T-helper 2 cell (primary cell): ENCODE measurements at regions not wholly inside any gene's neighbourhood (a gene's known extent, or its start where the extent isn't known, plus 50 kb on each side); places are given as distances from the start of the nearest gene placed in this dataset.
A peak's percentile ranks its signal among the peaks of the same experiment; 100 is the strongest.
"Not testable (repeated sequence)": the region's sequence is repeated elsewhere in the genome, so short reads cannot be mapped to it uniquely, and the experiment has no call there.

Experiments used
- DNase-seq, 5 experiments: peaks; one replicate each; pipeline versions ENCODE4 v3.0.0 to v3.0.0-alpha.2; 2012 to 2022

DNA sequence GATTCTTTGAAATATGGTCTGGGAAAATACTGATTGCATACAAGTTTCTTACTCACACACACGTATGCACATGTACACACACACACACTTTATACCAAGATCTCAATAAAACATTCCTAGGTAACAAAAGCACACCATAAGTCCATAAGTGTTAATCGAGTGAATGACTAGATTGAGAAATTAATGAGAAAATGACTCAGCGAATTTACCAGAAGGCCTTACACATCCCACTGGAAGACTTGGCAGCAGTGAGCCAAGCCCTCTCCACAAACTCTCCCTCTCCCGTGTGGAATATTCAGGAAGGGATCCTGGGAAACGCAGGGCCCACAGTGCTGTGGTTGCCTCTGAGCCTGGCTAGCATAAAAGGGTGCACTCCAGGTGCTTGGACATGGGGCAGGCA lies 227.2 kb downstream of the LY86 start:
- DNase-seq, result no peak

DNA sequence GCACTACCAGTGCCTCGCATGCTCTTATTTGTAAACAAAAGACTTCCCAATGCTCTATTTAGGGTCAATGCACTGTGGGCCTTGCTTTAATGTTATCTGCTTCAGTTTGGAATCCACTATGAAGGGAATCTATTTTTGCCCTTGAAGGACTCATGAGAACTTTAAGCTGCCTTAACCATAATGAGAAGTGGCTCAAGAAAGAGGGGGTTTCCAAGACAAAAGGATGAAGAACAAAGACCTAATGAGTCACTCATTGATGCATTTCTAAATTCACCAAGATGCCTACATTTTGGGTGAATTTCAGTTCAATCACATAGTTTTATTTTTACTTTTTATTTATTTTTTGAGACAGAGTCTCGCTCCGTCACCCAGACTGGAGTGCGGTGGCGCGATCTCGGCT lies 228.2 kb downstream of the LY86 start:
- no peak for DNase-seq

DNA sequence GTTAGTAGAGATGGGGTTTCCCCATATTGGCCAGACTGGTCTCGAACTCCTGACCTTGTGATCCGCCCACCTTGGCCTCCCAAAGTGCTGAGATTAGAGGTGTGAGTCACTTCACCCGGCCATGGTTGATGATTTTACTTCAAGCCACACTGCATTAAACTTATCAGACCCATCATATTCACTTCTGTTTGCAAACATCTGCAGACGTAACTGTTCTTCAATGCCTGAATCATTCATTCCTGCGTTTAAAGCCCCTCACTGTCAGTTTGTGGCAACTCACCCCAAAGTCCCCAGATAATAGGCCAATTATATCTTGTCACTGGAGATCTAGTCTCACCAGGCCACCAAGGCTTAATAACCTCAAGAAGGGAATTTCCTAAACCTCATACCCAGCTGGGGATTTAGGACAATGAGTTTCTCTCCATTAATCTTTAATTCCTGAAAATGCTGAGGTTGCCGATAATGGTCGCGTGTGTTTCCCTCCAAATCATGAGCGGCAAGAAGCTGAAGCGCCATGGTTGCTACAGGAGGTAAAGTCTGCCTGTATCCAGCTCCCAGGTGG lies 229.6 kb downstream of the LY86 start:
- DNase-seq, result no peak

DNA sequence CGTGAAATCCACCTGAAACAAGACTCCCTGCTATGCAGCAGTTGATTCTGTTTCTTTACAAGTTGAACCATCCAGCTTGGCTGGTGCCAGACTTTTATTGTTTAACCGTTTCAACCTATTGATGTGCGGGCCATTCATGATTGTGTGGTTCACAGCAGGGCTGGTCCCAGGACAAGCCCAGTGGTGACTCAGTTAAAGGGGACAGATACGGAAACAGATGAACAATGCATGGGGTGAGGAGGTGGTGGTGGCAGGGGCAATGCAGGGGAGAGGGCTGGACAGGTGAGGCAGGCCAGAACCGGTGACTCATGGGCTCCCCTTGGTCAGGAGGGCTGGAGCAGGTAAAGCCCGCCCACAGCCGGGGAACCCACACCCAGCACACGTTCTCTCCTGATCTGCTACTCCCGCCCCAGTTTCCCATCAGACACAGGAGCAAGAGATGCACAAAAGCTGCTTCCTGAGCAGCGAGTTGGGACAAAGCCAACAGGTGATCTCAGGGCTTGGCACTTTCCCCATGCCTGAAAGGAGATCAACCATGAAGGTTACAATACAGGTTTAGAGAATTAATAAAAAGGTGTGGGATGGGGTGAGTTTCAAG lies 232.2 kb downstream of the LY86 start:
- no peak for DNase-seq

DNA sequence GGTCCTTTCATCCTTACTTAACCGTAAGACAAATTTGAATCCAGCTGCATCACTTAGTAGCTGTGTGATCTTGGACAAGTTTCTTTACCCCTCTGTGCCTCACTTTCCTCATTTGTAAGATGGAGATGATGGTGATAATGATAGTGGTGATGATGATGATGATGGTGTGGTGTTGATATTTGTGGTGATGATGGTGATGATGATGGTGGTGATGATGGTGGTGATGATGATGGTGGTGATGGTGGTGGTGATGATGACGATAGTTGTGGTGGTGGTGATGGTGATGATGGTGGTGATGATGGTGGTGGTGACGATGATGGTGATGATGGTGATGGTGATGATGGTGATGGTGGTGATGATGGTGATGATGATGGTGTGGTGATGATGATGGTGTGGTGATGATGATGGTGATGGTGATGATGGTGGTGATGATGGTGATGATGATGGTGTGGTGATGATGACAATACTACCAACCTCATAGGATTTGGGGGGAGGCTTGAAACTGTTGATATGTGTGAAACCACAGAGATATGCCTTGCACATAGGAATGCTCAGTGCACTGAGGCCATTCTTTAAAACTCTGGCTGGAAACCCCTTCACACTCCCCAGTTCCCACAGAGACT lies 233.2 kb downstream of the LY86 start:
- DNase-seq, result peak in 1 of 5 experiments; percentile 45

DNA sequence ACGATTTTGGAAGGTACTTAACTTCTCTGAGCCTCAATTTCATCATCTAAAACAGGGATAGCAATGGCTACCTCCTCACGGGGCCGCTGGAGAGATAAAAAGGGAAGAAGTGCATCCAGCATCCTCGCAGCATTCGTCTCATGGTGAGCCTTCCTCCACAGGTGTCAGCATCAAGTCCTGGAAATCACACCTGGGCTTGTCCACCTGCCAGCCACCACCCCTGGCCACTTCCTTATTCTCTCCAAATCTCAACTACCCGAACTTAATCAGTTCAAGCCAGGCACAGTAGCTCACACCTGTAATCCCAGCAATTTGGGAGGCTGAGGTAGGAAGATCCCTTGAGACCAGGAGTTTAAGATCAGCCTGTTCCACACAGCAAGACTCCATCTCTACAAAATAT lies 234.5 kb downstream of the LY86 start:
- no peak for DNase-seq

DNA sequence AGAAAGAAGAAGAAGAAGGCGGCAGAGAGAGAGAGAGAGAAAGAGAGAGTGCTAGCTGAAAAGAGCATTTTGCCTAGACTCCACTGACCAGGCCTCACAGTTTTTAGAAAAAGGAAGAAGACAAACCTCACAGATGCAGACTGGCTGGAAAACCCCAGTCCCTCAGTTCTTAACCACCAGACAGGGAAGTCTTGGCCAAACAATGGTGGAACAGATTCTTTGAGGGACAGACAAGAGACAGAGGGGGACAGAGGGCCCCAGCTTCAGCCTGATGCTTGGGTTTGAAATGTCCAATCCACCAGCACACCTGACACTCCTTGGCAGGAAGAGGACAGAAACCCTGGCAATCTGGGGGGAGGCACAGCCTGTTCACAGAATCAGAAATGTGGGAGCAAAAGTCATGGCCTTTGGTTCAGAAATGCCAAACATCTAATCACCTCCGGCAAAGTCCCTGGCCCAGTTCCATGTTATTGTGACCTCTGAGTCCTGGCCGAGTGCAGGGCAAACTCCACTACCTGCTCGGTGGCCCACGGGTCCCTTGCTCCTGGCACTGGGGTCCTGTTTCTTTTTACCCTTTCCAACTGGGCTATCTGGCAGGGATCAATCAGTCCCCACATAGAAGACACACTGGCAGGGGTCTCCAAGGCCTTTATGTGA lies 235.2 kb downstream of the LY86 start:
- no peak for DNase-seq

DNA sequence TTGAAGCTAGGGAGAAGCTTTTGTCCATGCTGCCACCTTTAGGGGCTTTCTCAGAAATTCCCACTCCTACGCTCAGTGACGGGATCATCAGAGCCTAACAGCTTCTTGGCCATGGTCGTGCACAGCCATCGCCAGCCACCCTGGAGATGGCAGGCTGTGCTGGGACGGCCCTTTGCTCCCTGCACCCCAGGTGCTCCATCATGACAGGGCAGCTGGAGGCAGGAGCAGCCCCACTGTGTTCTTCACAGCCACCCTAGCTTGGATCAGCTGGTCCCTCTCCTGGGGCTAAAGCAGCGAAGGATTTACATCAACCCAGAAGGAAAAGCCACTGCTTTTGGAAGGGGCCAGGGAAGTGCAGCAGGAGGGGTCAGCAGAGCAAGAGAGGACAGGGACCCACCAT lies 235.9 kb downstream of the LY86 start:
- no peak for DNase-seq

DNA sequence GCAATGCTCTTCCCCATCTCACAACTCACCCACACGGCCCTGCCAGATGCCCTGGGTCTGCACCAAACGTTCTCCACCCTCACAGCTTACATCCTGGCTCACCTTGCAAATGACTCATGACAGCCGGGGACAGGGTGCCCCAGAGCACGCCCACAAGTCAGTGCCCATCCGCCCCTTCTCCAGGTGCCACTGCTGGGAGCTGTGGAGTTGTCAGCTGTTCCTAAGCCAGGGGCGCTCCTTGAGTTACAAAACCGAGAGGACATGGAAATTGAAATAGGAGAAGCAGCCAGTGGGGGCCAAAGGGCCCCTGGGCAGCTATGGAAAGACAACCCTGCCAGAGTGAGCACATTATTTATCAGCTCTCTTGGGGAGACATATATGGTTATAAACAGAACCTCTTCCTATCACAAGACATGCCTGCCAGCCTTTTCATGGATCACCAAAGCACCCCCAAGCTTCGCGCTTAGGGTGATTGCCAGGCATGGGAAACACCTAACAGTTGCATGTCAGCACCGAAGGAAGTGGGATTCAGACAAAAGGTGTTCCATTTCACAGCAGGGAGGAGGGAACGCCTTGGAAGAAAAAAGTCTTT lies 236.8 kb downstream of the LY86 start:
- peak in 1 of 5 experiments; percentile 48 for DNase-seq

DNA sequence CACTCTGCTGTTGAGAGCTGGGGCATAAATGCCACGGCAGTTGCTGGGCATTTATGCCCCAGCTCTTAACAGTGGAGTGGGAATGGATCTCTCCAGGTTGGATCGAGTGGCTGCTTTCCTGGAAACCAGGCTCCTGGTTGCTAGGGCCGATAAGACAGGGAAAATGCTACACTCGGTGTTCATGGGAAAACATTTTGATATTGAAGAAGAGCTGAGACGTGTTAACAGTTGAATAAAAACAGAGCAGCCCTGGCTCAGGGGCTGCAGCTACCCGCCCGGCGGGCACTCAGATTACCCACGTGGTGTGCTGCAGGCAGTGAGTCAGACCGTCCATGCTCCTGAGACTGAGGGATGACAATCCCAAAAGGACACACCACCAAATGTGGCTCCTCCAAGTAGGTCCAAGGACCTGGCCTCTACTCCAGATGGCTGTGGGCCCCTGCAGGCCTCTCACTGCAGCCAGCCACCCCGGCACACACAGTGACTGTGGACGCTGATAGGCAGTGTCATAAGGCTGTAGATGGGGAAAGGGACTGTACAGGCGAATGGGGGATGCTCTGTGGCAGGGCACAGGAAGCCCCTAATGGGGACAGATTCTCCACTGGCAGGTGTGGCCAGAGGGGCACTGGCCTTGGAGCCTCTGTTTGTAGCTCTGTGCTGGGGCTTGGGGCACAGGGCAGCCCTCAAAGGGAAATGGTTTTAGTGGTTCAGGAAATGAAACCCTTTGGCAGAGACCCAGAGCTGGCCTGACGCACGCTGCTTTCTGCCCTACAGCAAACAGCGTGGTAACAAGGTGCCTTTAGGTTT lies 237.8 kb downstream of the LY86 start:
- DNase-seq, result peak in 1 of 5 experiments; percentile 82

DNA sequence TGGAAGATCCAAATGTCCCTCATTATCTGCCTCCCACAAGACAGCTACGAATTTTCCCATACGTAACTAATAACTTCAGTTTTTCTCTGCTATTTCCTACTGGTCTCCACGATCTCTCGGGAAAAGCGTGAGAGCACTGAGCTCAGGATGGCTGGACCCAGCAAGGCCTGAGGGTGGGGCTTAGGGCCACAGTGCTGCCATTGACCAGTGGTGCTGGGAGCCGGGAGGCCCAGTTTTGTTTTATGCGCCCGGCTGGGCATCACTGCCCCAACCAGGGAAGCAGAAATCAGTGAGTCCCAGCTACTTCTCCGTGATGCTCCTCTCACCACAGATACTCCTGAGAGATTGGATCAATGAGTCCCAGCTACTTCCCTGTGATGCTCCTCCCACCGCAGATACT lies 238.4 kb downstream of the LY86 start:
- no peak for DNase-seq

DNA sequence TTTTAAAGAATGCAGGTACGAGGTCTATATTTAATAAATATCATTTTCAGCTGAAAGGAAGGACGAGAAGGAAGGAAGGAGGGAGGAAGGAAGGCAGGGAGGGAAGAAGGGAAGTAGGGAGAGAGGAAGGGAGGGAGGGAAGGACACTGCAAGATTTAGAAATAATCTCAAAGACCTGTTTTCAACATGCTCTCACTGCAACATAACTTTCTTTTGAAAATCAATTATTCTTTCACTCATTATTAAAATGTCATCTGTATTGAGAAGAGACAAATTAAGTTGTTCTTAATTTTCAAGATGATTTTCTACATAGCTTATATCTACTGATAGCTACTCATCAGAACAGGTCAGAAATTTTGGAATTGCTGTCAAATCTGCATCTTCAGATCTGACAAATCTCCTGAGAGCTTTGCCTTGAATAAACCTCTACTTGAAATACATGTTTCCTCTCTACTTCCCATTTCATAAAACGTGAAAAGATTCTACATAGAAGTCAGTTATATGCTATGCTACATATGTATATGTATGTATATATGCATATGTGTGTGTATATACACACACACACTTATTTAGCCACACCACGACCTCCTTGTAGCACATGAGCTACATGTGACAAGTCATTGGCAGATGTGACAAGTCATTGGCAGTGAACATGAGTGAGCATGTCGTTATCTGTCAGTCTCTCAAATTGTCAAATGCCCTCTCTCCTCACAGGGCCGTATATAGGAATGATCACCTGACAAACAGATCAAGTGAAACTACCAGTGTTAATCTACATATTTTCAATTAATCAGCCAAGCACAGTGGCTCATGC lies 241.6 kb downstream of the LY86 start:
- DNase-seq, result no peak

DNA sequence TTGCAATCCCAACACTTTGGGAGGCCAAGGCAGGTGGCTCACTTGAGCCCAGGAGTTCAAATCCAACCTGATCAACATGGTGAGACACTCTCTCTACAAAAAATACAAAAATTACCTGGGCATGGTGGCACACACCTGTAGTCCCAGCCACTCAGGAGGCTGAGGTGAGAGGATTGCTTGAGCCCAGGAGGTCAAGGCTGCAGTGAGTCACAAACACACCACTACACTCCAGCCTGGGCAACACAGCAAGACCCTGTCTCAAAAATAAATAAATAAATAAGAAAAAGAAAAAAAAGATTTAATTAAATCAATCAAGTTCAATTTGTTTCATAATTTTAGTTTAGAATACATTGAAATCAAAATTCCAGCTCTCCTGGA lies 242.2 kb downstream of the LY86 start:
- not testable (repeated sequence) for DNase-seq

DNA sequence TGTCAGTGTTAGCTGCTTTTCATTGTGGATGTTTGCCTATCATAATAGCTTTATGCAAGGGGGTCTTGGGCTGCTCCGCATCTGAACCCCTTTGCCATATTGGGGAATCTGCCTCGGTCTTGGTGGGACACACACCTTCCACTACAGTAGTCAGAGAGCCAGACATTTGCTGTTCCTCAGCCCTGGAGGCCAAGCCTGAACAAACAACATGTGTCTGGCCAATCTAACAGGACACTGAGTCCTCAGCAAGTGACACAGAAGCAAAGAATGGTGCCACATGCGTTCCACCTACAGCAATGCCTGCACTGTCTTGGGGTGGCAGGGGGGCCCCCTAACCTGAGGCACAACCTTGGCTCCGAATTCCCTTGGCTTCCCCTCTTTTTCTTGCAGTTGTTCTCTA lies 243.9 kb downstream of the LY86 start:
- DNase-seq, result no peak

DNA sequence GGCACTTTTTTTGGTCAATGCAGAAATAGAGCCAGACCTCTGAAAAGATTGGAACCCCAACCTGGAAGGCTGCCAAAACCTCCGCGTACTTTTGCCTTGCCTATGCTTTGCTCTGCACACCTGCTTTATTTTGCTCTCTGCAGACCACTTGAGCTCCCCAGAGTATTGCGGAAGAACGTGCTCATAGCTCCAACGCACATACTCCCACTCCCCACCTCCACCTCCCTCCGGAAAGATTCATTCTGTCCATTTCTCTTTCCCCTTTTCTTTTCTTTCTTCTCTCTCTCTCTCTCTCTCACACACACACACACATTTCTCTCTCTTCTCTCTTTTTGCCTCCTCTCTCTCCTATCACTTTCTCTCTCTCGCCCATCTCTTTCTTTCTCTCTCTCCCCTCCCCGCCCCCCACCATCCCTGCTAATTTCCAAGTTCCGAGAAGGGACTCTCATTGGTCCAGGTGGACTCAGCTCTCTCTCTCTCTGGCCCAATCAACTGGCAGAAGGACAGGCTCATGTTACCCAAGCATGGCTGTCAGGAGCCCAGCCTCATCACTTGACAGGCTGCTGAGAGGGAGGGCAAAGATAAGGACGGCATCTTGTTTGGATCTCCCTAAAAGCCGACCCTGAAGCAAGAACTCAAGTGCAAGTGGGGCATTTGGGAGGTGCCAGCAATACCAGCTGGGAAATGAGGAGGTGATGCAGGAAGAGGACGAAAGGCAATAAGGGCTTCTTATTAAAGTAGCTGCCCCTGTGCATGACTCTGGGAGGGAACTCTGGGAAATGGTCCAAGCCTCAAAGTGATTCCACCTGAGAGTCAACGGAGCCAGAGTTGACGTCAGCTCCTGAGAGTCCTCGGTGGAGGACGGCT lies 246.1 kb downstream of the LY86 start:
- no peak for DNase-seq

DNA sequence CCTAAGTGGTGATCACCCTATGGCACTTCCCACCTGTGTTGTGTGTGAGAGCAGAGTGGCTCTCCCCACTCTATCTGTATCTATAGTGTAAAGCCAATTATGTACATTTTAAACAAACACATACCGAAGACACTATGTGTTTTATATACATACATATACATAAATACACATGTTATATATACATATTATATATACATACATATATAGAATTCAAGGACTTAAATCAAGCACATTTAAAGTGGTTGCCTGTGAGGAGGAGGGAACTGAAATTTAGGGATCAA lies 246.6 kb downstream of the LY86 start:
- no peak for DNase-seq

DNA sequence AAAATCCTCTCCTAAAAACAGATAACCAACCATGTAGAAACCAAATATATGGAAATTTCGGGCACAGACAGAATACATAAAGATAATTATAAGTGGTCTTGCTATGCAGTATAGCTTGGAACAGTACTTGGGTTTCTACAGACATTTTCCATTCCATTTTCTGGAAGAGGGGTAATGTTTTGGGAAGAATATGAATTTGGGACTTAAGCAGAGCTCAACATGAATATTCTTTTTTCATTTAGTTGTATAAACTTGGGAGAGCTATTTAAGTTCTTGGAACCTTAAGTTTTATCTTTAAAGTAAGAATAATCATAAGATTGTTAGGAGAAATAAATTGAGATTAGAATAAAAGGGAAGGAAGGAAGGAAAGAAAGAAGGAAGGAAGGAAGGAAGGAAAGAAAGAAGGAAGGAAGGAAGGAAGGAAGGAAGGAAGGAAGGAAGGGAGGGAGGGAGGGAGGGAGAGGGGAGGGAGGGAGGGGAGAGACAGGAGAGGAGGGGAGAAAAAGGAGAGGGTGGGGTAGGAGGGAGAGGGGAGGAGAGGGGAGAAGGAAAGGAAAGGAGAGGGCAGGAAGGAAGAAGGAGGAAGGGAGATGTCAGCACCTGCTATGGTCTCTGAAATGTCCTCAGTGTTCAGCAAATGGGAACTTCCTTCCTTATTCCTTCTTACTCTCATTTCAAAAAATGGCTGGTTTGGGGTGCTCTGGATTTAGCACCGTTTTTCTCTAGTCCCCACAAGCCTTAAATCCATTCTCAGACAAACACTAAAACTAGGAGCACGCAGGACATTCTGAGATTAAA lies 248.3 kb downstream of the LY86 start:
- DNase-seq, result no peak

DNA sequence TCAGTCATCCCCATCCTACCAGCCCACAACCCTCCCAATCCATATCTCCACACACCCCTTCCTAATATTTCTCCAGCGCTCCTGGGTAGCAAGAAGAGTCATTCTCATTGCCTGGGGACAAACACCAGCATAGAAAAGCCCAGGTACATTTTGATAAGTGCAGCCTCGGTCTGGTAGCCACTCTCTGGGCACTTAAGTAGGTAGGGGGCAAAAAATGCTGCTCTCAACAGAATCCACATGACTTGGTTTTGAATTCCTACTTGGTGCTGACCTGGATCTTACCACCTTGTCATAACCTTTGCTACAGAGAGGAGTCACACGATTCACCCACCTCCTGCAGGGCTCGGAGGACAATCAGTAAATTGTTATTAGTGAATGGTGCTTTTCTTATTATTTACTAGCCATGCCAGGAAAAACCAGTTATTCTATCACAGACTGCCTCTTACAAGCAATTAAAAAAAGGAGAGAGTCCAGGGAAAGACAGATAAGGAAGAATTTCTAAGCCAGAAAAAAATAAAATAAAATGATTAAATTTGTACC lies 249.1 kb downstream of the LY86 start:
- DNase-seq, result no peak

DNA sequence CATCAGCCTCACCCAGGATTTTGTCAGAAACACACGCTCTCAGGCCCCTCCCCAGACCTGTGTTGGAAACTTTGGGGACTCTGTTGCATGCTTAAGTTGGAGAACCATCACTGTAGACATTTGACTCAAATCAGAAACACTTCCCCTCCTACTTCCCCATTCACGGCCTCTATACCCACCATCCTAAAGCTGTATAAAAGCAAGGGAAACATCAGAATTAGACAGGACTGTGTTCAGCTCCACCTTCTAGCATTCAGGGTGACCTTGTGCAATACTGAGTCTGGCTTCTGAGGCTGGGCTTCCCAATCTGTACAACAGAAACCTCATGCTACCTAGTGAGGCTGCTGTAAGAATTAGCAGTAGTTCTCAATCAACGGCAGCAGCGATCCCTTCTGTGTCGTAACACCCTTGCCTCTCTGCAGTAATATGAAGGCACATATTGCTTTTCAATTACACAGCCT lies 252.3 kb downstream of the LY86 start:
- no peak for DNase-seq

DNA sequence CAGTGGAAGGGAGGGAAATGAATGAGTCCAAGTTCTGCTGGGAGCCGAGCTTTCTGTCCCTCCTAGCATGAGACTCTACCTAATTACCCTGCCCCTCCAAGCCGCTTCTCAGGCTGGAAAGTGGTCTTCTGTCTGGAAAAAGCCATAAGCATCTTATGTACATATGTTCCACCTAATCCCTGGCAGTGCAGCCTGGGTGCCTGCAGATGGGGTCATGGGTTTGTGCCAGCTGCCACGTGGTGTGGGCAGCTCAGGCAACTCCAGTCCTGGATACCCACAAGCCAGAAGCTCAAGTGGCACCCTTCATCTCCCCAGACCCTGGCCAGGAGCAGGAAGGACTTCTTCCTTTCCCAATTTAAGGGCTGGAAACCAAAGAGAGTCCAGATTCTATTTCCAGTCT lies 253.1 kb downstream of the LY86 start:
- no peak for DNase-seq
